Umbilical cord (tissue), 1 donor: ENCODE measurements at regions not wholly inside any gene's neighbourhood (a gene's known extent, or its start where the extent isn't known, plus 50 kb on each side); places are given as distances from the start of the nearest gene placed in this dataset.

Experiments
- DNase-seq: peaks from one replicate; pipeline ENCODE4 v3.0.0-alpha.2; 2015; ENCODE audit warnings: low spot score

DNA sequence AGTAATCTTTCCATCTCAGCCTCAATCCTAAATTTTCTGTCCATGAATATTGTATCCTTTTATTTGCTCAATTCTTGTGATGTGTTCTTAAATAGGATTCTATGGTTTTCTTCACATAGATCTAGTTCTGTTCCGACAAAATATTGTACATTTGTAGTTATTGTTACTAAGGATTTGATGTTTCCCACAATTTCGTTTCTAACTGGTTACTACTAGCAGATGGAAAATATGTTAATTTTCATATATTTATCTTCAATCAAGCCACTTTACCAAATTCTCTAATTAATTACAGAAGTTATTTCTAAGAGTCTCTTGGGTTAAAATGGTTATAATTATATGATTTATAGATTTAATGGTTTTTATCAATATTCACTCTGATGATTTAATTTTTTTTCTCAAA lies 60.3 kb downstream of the SEC61B start:
- DNase-seq, result no peak

DNA sequence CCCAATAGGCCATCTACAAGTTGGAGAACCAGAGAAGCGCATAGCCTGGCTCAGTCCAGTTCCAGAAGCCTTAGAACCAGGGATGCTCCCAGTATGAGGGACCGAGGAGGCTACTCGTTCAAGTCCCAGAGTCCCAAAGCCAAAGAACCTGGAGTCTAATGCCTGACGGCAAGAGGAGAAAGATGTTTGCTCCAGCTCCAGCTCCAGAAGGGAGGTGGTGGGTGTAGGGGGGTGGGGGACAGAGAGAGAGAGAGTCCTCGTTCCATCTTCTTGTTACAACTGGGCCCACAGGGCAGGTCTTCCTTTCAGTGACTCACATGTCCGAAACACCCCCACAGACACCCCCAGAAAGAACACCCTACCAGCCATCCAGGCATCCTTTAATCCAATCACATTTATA lies 63.9 kb downstream of the SEC61B start:
- no peak for DNase-seq

DNA sequence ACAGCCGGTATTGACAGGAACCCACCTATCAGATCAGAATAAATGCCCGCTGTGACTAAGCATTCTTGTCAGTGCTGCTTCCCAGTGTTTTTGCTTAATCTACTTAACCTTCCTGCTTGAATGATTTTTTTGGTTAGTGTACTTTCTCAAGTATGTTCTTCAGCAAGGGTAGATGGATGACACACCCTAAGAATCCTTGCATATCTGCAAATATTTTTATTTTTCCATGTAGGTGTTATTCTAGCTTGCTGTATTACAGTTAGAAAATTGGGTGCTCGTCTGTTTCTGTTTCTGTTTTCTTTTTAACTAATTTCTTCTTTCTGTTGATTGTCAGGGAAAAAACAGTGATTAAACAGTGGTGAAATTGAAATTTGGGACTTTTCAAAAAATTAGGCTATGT lies 64.5 kb downstream of the SEC61B start:
- DNase-seq, result no peak

DNA sequence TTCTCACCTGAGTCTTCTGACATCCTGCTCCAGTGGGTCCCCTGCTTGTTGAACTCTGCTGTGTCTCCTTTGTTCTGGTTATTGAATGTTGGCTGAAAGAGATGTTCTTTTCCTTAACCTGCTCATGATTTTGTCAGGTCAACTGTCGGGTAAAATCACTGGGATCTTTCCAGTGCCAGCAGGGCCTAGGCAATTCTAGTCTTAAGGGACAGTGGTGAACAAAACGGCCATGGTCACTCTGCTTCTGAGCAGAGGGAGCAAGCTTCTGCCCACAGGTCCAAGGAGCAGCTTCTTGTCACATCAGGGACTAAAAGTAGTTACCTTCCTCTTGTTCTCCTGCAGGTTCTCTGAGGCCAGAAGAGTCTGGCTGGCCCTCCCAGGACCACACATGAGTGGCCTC lies 65.6 kb downstream of the SEC61B start:
- no peak for DNase-seq

DNA sequence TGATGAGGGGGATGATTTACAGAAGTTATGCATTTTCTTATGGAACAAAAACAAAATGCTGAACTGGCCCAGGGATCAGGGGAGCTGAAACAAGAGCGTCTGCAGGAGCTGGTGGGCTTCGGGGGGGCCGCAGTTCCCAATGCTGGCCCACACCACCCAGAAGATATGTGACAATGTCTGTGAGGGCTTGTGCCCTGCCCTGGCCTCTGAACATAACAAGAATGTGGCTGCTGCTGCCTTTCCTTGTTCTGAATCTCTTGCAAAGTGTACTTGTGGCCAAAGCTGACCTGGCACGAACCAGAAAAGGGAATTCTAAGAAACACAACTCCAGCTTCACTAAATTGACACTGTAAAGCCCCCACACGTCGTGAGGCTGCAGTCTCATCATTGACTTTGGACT lies 66.7 kb downstream of the SEC61B start:
- no peak for DNase-seq

DNA sequence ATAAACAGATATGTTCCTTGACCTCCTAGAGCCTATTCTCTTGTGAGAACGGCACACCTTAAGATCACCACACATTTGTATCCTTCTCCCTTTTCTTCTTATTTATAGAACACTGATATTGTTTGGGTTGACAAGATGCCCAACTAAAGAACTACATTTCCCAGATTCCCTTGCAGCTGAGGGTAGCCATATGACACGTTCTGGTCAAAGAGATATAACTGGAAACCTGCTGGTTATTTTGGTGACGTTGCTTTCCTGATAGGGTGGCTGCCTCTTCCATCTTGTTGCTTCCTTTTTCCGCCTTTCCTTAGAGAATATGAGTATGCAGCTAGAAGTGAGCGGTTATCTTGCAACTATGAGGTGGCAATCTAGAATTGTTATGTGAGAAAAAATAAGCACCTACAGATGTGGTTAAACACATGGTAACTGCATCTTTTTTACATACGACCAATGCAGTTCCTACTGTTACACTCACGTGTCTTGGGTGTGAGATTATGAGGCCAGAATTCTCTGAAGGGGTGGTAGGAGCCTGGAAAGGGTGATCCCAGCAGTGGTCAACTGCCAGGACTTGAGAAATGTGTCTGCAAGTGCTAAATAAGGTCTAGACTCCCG lies 72.9 kb downstream of the SEC61B start:
- DNase-seq, result no peak

DNA sequence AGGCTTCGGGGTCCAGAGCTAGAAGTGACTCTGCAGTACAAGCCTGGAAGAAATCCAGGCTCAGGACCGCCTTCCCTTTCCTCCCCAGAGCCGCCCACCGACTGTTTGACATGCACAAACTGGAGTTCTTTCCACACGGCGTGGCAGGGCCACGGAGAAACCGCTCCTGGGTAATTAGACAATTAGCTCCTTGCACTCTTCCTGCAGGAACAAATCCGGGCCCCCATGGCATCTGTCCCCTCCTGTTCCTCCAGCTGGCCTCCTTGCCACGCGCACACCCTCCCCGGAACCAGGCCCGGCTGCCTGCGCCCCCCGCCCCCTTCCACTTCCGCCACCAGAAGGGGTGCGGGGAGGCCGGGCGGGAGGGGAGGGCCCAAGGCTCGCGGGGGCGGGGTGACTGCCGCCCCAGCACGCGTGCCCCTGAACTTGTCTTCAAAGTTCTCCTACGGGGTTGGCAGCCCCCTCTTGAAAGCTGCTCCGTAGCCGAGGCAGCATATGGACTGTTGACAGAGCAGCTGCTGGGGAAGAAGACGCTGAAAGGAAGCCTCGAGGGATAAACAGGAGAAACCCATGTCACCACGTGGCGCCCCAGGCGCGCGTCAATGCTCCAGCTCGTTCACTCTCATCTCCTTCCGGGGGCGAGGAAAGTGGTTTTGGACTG lies 74.3 kb downstream of the SEC61B start:
- peak; percentile 24 for DNase-seq

DNA sequence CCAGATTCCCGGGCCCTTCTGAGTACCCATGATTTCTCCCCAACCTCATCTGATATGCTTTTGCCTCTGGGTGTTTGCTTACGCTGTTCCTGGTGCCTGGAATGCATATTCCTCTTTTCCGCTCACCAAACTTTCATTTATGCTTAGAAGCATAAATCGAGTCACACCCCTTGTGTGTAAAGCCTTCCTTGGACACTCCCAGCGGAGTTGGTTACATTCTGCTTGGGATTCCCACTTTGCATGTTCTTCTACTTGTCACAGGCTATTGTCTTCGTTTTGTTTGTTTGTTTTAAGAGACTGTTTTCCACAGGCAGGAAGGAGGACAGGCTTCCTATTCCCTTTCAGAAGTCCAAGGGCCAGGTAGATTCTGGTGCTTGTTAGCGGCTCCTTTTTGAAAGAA lies 76.5 kb downstream of the SEC61B start:
- DNase-seq, result no peak

DNA sequence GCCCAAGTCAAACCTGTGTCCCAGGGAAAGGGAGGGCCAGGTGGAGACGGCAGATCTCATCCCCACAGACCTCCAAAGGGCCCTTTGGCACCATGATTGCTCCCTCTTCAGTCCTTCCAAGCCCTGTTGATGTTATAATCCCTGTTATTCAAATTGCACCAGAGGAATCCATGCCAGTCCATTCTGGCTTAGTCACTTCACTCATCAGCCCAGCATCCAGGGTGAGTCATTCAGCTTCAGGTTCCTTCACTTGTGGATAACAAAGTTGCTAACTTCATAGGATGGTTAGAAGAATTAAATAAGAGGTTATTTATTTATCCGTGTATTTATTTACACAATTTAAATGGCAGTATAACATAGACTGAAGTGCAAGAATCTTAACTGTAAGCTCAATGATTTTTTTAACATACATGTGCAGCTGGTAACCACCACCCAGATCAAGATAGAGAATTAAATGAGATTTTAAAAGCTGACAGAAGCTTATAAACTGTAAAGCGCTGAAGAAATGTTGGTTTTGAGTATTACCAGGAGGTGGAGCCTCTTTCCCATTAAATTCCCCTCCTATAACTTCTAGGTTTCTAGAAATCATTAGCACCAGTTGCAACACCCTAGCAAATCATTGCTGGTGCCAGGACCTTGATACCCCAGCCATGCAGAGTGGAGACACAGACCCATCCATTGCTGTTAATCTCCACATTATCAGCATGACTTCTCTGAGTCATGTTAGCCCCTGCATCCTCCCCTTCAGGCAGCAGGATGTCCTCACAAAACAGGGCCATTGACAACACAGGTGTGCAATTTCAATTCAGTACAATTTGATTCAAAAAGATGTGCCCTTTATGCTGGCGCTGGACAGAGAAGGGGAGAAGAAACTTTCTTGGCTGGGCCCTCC lies 77.4 kb downstream of the SEC61B start:
- DNase-seq, result no peak

DNA sequence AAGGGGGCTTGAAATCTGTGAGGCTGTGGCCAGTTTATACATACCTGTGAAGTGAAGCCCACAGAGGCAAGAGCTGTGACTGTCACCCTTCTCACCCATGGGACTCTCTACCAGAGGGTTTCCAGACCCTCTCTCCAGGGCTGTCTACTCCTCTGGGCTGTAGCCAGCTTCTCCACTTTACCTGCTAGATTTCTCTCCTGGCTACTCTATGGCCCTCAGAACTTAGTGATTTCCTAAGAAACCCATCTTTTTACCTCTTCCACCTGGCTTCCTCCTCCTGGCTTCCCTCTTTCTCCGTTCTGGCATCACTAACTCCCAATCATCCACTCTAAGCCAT lies 78.0 kb downstream of the SEC61B start:
- DNase-seq, result no peak

DNA sequence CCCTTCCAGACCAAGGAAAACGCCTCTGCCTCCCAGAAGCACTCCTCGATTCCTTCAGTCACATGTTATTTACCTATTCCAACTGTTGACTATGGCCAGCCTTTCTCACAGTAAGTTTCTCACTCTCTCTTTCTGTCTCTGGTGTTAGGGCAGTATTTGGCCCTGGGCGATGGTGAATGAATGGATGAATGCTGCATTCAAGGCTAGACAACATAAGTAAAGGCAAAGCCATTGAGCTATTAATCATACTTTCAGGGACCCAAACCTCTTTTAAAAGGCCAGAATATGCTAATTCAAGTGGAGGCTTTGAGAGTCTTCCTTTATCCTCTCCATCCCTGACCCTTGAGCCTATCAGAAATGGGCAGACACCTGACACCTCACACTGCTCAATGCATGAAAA lies 78.5 kb downstream of the SEC61B start:
- no peak for DNase-seq

DNA sequence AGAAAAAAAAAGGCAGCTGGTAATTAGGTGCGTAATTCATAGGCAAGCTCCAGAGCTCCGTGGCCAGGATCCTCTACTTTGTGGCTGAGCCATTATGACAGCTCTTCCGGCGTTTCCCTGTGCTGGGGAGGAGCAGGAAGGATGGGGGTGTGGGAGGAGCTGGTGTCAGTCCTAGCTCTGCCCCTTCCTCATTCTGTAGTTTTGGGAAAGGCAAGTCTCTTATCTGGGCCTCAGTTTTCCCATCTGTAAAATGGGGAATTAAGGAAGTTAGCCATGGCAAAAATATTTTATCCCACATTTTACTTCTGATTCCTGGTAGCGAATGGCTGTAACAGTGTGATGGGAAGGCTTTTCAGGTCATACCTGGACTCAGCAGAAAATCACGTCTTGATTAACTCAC lies 81.1 kb downstream of the SEC61B start:
- no peak for DNase-seq

DNA sequence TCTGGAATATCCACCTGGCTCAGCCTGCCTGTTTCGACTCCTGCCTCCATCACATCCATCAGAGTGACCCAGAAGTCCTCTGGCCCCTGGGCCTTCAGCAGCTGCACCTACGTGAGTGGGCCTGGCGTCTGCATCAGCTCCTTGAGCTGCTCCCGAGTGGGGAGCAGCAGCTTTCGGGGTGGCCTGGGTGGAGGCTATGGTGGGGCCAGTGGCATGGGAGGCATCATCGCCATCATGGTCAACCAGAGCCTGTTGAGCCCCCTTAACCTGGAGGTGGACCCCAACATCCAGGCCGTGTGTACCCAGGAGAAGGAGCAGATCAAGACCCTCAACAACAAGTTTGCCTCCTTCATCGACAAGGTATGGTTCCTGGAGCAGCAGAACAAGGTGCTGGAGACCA lies 83.0 kb downstream of the SEC61B start:
- DNase-seq, result no peak

DNA sequence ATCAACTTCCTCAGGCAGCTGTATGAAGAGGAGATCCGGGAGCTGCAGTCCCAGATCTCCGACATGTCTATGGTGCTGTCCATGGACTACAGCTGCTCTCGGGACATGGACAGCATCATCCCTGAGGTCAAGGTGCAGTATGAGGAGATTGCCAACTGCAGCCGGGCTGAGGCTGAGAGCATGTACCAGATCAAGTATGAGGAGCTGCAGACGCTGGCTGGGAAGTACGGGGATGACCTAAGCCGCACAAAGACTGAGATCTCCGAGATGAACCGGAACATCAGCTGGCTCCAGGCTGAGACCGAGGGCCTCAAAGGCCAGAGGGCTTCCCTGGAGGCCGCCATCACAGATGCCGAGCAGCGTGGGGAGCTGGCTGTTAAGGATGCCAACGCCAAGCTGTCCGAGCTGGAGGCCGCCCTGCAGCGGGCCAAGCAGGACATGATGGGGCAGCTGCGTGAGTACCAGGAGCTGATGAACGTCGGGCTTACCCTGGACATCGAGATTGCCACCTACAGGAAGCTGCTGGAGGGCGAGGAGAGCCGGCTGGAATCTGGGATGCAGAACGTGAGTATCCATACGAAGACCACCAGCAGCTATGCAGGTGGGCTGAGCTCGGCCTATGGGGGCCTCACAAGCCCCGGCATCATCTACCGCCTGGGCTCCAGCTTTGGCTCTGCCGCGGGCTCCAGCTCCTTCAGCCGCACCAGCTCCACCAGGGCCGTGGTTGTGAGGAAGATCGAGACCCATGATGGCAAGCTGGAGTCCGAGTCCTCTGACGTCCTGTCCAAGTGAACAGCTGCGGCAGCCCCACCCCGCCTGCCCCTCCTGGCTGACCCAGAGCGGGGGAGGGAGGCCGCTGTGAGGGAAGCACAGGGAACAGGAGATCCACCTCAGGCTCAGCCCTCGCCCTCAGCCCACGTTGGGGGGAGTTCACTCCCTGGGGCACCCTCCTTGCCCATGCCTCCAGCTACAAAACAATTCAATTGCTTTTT lies 84.0 kb downstream of the SEC61B start:
- no peak for DNase-seq

DNA sequence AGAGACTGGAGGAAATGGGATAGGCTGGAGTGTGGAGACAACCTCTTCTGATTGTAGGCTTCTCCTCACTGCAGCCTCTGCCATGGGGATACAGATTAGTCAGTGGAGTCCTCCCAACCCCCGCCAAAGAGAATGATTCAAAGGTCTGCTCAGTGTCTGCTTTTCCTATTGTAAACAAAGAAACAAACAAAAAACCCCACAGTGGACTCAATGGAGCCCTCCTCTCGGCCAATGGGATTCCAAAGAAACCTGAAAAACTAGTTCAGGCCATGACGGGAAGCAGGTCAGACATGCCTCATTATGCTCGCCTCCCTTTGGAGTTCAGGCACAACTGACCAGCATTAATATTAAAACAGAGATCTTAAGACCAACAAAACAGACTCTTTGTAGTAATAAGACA lies 85.8 kb downstream of the SEC61B start:
- no peak for DNase-seq

DNA sequence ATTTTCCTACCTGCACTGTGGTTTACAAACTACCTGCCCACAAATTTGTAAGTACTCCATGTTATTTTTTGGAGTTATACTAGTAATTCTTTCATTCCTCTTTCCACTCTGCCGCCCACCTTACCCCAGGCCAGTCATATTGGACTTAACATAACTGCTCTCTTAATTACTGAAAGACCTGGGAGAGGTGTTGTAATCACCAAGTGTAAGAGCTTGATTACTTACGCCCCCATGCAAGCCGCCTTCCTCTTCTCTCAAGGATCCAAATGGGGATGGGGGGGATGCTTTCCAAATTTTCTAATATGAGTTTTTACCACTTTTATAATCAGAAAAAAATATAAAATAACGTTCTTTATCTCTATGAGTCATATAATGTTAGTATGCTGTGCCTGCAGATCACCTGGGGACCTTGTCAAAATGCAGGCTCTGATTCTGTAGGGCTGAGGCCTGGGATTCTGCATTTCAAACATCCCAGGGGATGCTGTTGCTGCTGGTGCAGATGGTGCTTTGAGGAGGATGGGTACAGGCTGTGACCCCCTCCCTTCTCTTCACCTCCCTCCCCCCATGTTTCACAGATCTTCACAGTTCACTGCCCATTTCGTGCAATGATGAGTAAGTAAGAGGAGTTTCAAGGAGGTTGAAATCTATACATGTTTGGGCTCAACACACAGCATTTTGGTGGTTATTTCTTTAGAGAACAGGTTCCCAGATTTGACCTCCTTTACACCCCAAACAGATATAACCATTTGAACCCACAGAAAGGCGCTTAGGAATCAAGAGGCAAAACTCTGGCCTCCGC lies 87.3 kb downstream of the SEC61B start:
- no peak for DNase-seq

DNA sequence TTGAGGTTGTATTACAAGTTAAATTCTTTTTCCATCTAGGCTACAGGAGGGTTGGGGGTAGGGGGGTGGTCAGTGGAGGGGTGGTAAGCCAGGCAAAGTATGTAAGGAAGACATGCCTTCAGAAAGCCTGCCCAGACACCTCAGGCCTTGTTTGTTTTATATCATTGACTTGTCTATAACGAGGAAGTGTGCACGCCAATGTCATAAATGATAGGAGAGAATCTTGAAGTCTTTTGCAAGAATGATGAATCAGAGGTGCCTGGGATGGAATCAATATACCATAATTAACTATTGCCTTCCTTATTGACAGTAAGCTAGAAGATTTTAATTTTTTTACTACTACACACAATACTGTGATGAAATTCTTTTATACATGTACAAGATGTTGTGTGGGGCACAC lies 90.7 kb downstream of the SEC61B start:
- DNase-seq, result no peak

DNA sequence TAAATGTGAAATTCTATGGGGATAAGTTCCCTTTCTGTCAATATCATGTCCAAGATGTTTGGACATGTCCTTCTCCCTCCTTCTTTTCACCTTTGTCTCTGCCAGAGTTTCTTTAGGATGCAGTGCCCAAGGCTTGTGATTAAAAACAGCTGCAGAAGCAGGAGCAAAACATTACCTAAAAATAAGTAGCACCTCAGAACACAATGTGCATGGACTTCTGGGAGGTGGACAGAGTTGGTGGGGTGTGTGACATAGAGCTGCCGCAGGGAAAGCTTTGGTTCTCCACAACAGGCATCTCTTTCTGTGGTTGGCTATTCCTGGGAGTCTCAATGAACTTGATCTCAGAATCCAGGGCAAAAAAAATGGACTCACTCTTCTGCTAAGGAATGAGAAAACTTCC lies 97.0 kb downstream of the SEC61B start:
- no peak for DNase-seq

DNA sequence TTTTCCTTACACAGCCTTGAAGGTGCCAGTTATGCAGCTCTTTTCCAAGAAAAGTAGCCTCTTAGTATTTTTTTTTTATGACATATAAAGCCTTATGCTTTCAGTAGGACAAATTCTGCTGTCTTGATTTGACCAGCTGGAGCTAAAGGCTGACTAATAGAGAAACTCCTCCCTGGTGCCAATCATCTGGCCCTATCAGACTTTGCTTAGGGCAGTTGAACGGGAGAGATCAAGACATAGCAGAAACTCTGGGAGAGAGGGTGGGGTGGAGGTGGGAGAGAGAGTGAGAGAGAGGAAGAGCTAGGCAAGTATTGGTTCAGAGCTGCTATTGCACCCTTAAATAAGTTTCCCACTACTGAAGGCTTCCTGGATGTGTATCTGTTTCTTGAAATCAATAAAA lies 100.2 kb downstream of the SEC61B start:
- no peak for DNase-seq

DNA sequence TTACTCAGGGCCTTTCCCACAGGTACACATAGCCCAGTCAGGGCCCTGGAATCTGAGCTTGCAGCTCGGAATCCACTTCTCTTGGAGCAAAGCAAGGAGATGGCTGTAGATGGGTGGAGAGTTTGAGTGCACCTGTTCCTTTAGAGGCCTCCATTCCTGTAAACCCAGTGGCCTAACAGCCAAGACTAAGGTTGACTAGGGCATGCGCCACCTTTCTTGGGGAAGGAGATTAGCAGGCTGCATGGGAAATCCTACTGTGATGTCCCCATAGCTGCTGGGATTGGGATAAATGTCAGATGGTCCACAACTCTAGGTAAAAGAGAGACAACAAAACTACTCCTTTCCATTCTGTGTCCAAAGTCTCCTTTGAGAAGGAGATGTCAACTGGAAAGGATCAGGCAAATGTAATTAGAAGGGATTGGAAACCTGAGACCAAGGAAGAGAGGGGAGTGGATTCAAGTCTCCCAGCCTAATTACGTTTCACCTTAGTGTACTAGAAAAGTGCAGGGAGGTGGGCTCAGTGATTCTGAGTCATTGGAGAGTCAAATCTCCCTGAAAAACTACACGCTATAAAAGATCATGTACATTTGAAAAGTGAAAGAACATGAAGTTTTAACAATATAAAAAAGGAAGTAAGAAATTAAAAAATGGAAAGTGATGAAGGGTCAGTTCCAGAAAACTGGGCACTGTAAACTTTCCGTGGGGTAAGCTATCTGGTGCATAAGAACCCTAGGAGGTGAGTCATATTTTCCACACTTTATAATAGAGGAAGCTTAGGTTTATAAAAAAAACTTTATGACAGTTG lies 104.2 kb downstream of the SEC61B start:
- DNase-seq, result no peak
